ENCODE measurements at regions not wholly inside any gene's neighbourhood (a gene's known extent, or its start where the extent isn't known, plus 50 kb on each side); places are given as distances from the start of the nearest gene placed in this dataset.

DNA sequence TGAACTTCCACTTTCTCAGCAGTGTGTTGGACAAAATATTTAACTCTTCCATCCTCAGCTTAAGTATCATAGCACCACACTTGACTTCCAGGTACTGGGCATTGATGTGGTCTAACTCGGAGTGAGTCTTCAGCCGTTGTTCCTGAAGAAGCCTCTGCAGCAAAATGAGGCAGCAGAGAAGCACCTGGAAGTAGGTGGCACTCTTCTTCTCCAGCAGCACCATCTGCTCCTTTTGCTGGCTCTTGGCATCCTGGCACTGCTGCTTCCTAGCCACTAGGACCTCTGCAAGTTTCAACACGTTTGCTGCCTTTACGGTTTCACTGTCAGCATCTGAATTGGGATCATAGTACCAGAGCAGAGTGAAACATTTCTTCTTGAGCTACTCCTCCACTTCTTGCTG lies 162.5 kb upstream of the GORAB start:
- DNase-seq (ENCODE audit: low read depth), result no peak
- TF ChIP-seq, protein P1, sequence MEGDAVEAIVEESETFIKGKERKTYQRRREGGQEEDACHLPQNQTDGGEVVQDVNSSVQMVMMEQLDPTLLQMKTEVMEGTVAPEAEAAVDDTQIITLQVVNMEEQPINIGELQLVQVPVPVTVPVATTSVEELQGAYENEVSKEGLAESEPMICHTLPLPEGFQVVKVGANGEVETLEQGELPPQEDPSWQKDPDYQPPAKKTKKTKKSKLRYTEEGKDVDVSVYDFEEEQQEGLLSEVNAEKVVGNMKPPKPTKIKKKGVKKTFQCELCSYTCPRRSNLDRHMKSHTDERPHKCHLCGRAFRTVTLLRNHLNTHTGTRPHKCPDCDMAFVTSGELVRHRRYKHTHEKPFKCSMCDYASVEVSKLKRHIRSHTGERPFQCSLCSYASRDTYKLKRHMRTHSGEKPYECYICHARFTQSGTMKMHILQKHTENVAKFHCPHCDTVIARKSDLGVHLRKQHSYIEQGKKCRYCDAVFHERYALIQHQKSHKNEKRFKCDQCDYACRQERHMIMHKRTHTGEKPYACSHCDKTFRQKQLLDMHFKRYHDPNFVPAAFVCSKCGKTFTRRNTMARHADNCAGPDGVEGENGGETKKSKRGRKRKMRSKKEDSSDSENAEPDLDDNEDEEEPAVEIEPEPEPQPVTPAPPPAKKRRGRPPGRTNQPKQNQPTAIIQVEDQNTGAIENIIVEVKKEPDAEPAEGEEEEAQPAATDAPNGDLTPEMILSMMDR (IDR thresholded peaks at IDR 0.05; ENCODE audit: insufficient read depth, low read length, poor library complexity, severe bottlenecking), result no peak

DNA sequence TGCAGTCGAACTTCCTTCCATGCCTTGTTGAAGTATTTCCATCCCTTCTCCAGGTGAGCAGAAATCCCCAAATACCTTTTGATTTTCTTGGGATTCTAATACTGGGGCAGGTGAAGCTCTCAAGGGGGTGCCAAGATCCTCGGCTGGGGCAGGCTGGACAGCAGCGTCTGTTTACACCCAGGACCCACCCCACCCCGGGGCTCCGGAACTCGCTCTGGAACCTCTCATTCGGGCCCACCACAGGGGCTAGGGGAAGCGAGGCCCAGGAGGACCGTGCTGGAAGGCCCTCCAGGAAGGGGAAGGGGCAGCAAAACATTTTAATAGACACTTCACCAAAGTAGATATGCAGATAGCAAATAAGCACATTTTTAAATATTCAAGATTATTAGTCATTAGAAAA lies 161.9 kb upstream of the GORAB start:
- TF ChIP-seq, protein P1 (IDR thresholded peaks at IDR 0.05; ENCODE audit: insufficient read depth, low read length, poor library complexity, severe bottlenecking), result no peak
- H3K27me3 ChIP-seq (ENCODE audit: control insufficient read depth, insufficient read depth, low read length), result no peaks in the 10 kb centered on the region
- no peak overlapping the region for H3K4me3 ChIP-seq (ENCODE audit: low read depth, low read length)
- DNase-seq (ENCODE audit: low read depth), result no peak
- no peaks in the 10 kb centered on the region for H3K36me3 ChIP-seq (ENCODE audit: control insufficient read depth, insufficient read depth, low read length)

More for the DNA sequence above, 162.5 kb upstream of the GORAB start:
- Histone ChIP-seq H3K36me3 (ENCODE audit: control insufficient read depth, insufficient read depth, low read length) (no peaks in the 10 kb centered on the region), H3K4me3 (ENCODE audit: low read depth, low read length) (no peak overlapping the region), H3K27me3 (ENCODE audit: control insufficient read depth, insufficient read depth, low read length) (no peaks in the 10 kb centered on the region)

DNA sequence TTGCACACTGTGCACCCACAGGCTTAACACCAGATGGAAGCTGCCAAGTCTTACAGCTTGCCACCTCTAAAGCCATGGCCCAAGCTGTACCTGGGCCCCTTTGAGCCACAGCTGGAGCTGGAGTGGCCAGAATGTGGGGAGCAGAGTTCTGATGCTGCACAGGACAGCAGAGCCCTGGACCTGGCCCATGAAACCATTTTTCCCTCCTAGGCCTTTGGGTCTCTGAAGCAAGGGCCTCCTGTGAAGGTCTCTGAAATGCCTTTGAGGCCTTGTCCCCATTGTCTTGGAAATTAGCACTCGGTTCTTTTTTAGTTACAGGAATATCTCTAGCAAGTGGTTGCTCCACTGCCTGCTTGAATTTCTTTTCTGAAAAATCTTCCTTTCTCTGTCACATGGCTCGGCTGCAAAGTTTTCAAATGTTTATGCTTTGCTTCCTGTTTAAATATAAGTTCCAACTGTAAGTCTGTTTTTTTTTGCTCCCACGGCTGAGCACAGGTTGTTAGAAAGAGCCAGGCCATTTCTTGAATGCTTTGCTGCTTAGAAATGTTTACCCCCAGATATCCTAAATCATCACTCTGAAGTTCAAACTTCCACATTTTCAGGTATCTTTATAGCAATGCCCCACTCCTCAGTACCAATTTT lies 156.8 kb upstream of the GORAB start:
- Histone ChIP-seq H3K27me3 (ENCODE audit: control insufficient read depth, insufficient read depth, low read length) (no peaks in the 10 kb centered on the region), H3K4me3 (ENCODE audit: low read depth, low read length) (no peak overlapping the region), H3K36me3 (ENCODE audit: control insufficient read depth, insufficient read depth, low read length) (no peaks in the 10 kb centered on the region)
- DNase-seq (ENCODE audit: low read depth), result no peak
- TF ChIP-seq, protein P1 (IDR thresholded peaks at IDR 0.05; ENCODE audit: insufficient read depth, low read length, poor library complexity, severe bottlenecking), result no peak

DNA sequence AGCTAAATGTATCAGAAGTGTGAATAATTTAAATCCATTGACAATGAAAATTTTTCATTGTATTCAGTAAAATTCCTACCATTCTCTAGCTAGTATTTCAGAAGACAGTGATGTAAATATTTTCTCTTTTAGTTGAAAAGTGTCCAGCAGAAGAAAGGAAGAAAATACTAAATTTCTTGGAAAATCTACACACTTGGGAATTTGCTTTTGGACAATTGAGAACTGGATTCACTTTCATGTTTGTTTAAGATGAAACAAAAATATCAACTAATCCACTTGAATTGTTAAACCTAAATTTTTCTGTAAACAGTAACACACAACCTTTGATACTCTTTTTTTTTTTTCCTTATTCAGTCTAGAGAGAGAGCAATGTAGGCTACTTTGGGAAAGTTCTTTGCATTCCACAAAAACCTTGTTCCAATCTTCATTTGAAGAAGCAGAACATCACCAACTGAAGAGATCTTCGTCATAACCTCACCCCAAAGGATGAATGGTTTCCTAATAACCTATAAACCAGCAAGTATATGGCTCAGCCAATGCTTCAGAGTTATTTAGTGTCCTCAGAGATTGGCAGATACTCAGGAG lies 155.1 kb upstream of the GORAB start:
- no peak for DNase-seq (ENCODE audit: low read depth)
- Histone ChIP-seq H3K4me3 (ENCODE audit: low read depth, low read length) (no peak overlapping the region), H3K27me3 (ENCODE audit: control insufficient read depth, insufficient read depth, low read length) (no peaks in the 10 kb centered on the region), H3K36me3 (ENCODE audit: control insufficient read depth, insufficient read depth, low read length) (no peaks in the 10 kb centered on the region)
- TF ChIP-seq, protein P1 (IDR thresholded peaks at IDR 0.05; ENCODE audit: insufficient read depth, low read length, poor library complexity, severe bottlenecking), result no peak

DNA sequence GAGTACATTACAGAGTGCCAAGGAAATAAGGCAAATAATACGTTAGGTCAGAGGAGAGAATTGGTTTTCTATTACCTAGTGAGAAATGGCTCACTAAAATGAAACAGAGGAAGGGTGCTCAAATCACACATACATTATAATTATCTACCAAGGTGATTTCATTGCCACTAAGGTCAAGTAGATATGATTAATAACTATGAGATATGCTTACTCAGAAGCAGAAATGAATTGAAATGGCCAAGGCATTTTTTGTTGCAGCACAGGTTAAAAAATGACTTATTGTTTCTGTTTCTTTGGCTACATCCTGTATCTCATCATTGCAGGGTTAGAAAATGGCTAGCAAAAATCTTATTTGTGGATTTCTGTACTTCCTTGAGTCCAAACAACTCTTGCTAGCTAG lies 154.5 kb upstream of the GORAB start:
- H3K36me3 ChIP-seq (ENCODE audit: control insufficient read depth, insufficient read depth, low read length), result no peaks in the 10 kb centered on the region
- H3K27me3 ChIP-seq (ENCODE audit: control insufficient read depth, insufficient read depth, low read length), result no peaks in the 10 kb centered on the region
- TF ChIP-seq, protein P1 (IDR thresholded peaks at IDR 0.05; ENCODE audit: insufficient read depth, low read length, poor library complexity, severe bottlenecking), result no peak
- H3K4me3 ChIP-seq (ENCODE audit: low read depth, low read length), result no peak overlapping the region
- no peak for DNase-seq (ENCODE audit: low read depth)
